Calu3 (cell line): ENCODE measurements at regions not wholly inside any gene's neighbourhood (a gene's known extent, or its start where the extent isn't known, plus 50 kb on each side); places are given as distances from the start of the nearest gene placed in this dataset.
A peak's percentile ranks its signal among the peaks of the same experiment; 100 is the strongest.

Experiments
- BruUV-seq: library from RNA; stranded (reverse); fragments of 400-500 nt; replicated peaks from 2 replicates; lab custom pipeline; 2021; lab: Mats Ljungman, UMichigan
- CTCF ChIA-PET: fragments of 300-600 bp; sonication (Branson Sonifier 250); formaldehyde crosslinking; loops from one replicate; lab custom pipeline; 2022; ENCODE audit warnings: antibody characterized with exemption; lab: Charles Lee
- DNase-seq: peaks from one replicate; pipeline ENCODE4 v3.0.0; 2022
- H3K27ac Mint-ChIP-seq: one replicate; pipeline ENCODE4 v1.8.0; 2022; ENCODE audit warnings: mixed read lengths; ENCODE audit not compliant: unreplicated experiment
- H3K27me3 Mint-ChIP-seq: one replicate; pipeline ENCODE4 v1.8.0; 2022; ENCODE audit warnings: mixed read lengths; ENCODE audit not compliant: unreplicated experiment
- H3K36me3 Mint-ChIP-seq: one replicate; pipeline ENCODE4 v1.8.0; 2022; ENCODE audit warnings: mild to moderate bottlenecking, moderate library complexity, mixed read lengths; ENCODE audit not compliant: insufficient read depth, unreplicated experiment
- H3K4me1 Mint-ChIP-seq: one replicate; pipeline ENCODE4 v1.8.0; 2022; ENCODE audit warnings: mild to moderate bottlenecking, low read depth, mixed read lengths; ENCODE audit not compliant: unreplicated experiment
- H3K4me3 Mint-ChIP-seq: one replicate; pipeline ENCODE4 v1.8.0; 2022; ENCODE audit warnings: mild to moderate bottlenecking, low read depth, moderate library complexity, mixed read lengths; ENCODE audit not compliant: unreplicated experiment
- H3K9me3 Mint-ChIP-seq: one replicate; pipeline ENCODE4 v1.8.0; 2022; ENCODE audit warnings: low read depth, mixed read lengths; ENCODE audit not compliant: unreplicated experiment
- CTCF ChIP-seq: fragments of 200-600 bp; IDR thresholded peaks from one replicate; pipeline ENCODE4 v1.8.0; 2022; ENCODE audit warnings: antibody characterized with exemption; ENCODE audit not compliant: unreplicated experiment
- intact Hi-C: fragments of 100-400 bp; cut with micrococcal nuclease; formaldehyde crosslinking; loops from one replicate; pipeline ENCODE4 v1.10.0; 2022; ENCODE audit not compliant: unreplicated experiment

GRCh38 chr2:121149384-121149783, 135.6 kb downstream of the TFCP2L1 start:
- H3K36me3 Mint-ChIP-seq = no peaks in the 10 kb centered on the region
- BruUV-seq = no TSS peak
- no peak overlapping the region for H3K27ac Mint-ChIP-seq
- DNase-seq = no peak
- no peaks in the 10 kb centered on the region for H3K27me3 Mint-ChIP-seq
- intact Hi-C loops = loop anchor here (10.0 kb wide), 1 partner anchor 55 kb away; no protein-coding TSS in a partner anchor
- no peak overlapping the region for H3K4me3 Mint-ChIP-seq
- H3K9me3 Mint-ChIP-seq = no peaks in the 10 kb centered on the region
- CTCF ChIA-PET = no interaction called here
- no peak for TF ChIP-seq CTCF
- peaks cover 16% of the 10 kb centered on the region for H3K4me1 Mint-ChIP-seq

GRCh38 chr2:121150126-121150525, 134.9 kb downstream of the TFCP2L1 start:
- BruUV-seq = no TSS peak
- Mint-ChIP-seq H3K4me1 (peaks cover 20% of the 10 kb centered on the region), H3K9me3 (no peaks in the 10 kb centered on the region), H3K27ac (no peak overlapping the region), H3K27me3 (no peaks in the 10 kb centered on the region), H3K4me3 (no peak overlapping the region), H3K36me3 (no peaks in the 10 kb centered on the region)
- TF ChIP-seq CTCF = no peak
- CTCF ChIA-PET = no interaction called here
- DNase-seq = no peak
- intact Hi-C loops = no loop called here

GRCh38 chr2:121150713-121151112, 134.3 kb downstream of the TFCP2L1 start:
- intact Hi-C loops = no loop called here
- Mint-ChIP-seq H3K27me3 (no peaks in the 10 kb centered on the region), H3K9me3 (no peaks in the 10 kb centered on the region), H3K4me1 (peaks cover 25% of the 10 kb centered on the region), H3K4me3 (no peak overlapping the region), H3K27ac (no peak overlapping the region), H3K36me3 (no peaks in the 10 kb centered on the region)
- BruUV-seq = no TSS peak
- no peak for TF ChIP-seq CTCF
- no peak for DNase-seq
- CTCF ChIA-PET = interaction anchor here (2.2 kb wide), 1 partner anchor 22 kb away, joined by 7 read pairs; no protein-coding TSS in a partner anchor

- H3K4me3 Mint-ChIP-seq = no peak overlapping the region
- intact Hi-C loops = no loop called here
- CTCF ChIA-PET = interaction anchor here (0.6 to 2.2 kb wide), 2 partner anchors 23 to 90 kb away, joined by 4 to 7 read pairs; no protein-coding TSS in a partner anchor
- peaks cover 3% of the 10 kb centered on the region for H3K36me3 Mint-ChIP-seq
- H3K4me1 Mint-ChIP-seq = peaks cover 26% of the 10 kb centered on the region
- no TSS peak for BruUV-seq
- no peaks in the 10 kb centered on the region for H3K27me3 Mint-ChIP-seq
- H3K27ac Mint-ChIP-seq = no peak overlapping the region
- DNase-seq = peak; percentile 72
- TF ChIP-seq CTCF = no peak
- H3K9me3 Mint-ChIP-seq = no peaks in the 10 kb centered on the region
These were observed 133.5 kb downstream of the TFCP2L1 start for GRCh38 chr2:121151311-121152109.
